ENCODE measurements at regions not wholly inside any gene's neighbourhood (a gene's known extent, or its start where the extent isn't known, plus 50 kb on each side); places are given as distances from the start of the nearest gene placed in this dataset.

GRCh38 chr16:58843675-58844074 is 109.6 kb upstream of the GOT2 start:
- no peak for DNase-seq (ENCODE audit: low spot score in 2 of 2)
- Histone ChIP-seq H3K27me3 (no peaks in the 10 kb centered on the region), H3K36me3 (no peaks in the 10 kb centered on the region), H3K9me3 (no peaks in the 10 kb centered on the region), H3K27ac (no peak overlapping the region), H3K4me1 (no peaks in the 10 kb centered on the region), H3K4me3 (no peak overlapping the region)
- no peak for TF ChIP-seq CTCF (IDR thresholded peaks at IDR 0.05)
- intact Hi-C loops (cut with DNase I): no loop called here

- Histone ChIP-seq H3K27me3 (no peaks in the 10 kb centered on the region), H3K9me3 (no peaks in the 10 kb centered on the region), H3K36me3 (no peaks in the 10 kb centered on the region), H3K4me1 (no peaks in the 10 kb centered on the region), H3K4me3 (no peak overlapping the region), H3K27ac (no peak overlapping the region)
- no peak for DNase-seq (ENCODE audit: low spot score in 2 of 2)
- no peak for TF ChIP-seq CTCF (IDR thresholded peaks at IDR 0.05)
- intact Hi-C loops (cut with DNase I): no loop called here
Observed at GRCh38 chr16:58842746-58843145, 108.6 kb upstream of the GOT2 start.

GRCh38 chr16:58842156-58842555 is 108.0 kb upstream of the GOT2 start:
- intact Hi-C loops (cut with DNase I): no loop called here
- DNase-seq (ENCODE audit: low spot score in 2 of 2): no peak
- H3K4me1 ChIP-seq: no peaks in the 10 kb centered on the region
- H3K9me3 ChIP-seq: no peaks in the 10 kb centered on the region
- no peaks in the 10 kb centered on the region for H3K36me3 ChIP-seq
- no peak overlapping the region for H3K4me3 ChIP-seq
- TF ChIP-seq CTCF (IDR thresholded peaks at IDR 0.05): no peak
- no peaks in the 10 kb centered on the region for H3K27me3 ChIP-seq
- H3K27ac ChIP-seq: no peak overlapping the region

- Histone ChIP-seq H3K36me3 (no peaks in the 10 kb centered on the region), H3K27me3 (no peaks in the 10 kb centered on the region), H3K27ac (no peak overlapping the region), H3K4me1 (no peaks in the 10 kb centered on the region), H3K9me3 (no peaks in the 10 kb centered on the region), H3K4me3 (no peak overlapping the region)
- no peak for TF ChIP-seq CTCF (IDR thresholded peaks at IDR 0.05)
- intact Hi-C loops (cut with DNase I): no loop called here
- DNase-seq (ENCODE audit: low spot score in 2 of 2): no peak
Observed at GRCh38 chr16:58837950-58838349, 103.8 kb upstream of the GOT2 start.

- intact Hi-C loops (cut with DNase I): no loop called here
- Histone ChIP-seq H3K27me3 (no peaks in the 10 kb centered on the region), H3K36me3 (no peaks in the 10 kb centered on the region), H3K27ac (no peak overlapping the region), H3K9me3 (no peaks in the 10 kb centered on the region), H3K4me3 (no peak overlapping the region), H3K4me1 (no peaks in the 10 kb centered on the region)
- DNase-seq (ENCODE audit: low spot score in 2 of 2): no peak
- TF ChIP-seq CTCF (IDR thresholded peaks at IDR 0.05): no peak
Observed at GRCh38 chr16:58836427-58836826, 102.3 kb upstream of the GOT2 start.

- Histone ChIP-seq H3K4me3 (no peak overlapping the region), H3K9me3 (no peaks in the 10 kb centered on the region), H3K4me1 (no peaks in the 10 kb centered on the region), H3K27ac (no peak overlapping the region), H3K36me3 (no peaks in the 10 kb centered on the region), H3K27me3 (no peaks in the 10 kb centered on the region)
- intact Hi-C loops (cut with DNase I): no loop called here
- no peak for DNase-seq (ENCODE audit: low spot score in 2 of 2)
- no peak for TF ChIP-seq CTCF (IDR thresholded peaks at IDR 0.05)
Observed at GRCh38 chr16:58832386-58832895, 98.3 kb upstream of the GOT2 start.
